HG03066 (cell line): ENCODE measurements at regions not wholly inside any gene's neighbourhood (a gene's known extent, or its start where the extent isn't known, plus 50 kb on each side); places are given as distances from the start of the nearest gene placed in this dataset.

Source experiments
- ATAC-seq: cut with Tn5 transposase; IDR thresholded peaks from one replicate; pipeline ENCODE4 v1.9.1; 2021; ENCODE audit warnings: low read depth; ENCODE audit not compliant: unreplicated experiment

DNA sequence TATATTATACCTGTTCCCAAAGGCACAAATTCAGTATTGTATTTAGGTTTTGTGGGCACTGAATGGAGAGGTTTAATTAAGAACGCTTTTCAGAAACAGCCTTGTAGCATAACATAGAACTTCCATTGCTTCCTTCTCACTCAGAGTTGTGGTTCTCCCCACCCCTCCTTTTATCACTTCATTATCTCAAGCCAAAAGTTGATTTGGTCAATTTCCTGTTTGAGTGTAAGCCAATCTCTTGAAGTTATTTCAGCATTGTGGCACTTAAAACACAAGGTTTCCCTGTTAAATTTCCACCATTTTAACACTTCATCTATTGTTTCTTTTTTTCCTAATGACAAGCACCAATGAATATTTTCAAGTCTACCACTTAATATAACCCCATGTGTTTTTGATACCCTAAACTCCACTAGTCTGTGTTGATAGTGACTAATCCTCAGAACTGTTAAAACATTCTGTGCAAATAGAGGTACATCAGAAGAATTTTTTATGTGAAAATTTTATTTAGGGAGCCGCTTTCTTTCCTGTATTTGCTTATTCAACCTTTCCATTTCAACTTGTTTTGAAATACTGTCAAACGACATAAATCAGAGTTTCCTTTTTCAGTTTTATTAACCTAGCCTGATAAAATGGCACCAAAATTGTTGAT, 340.1 kb downstream of the BCAT1 start:
- no peak for ATAC-seq

DNA sequence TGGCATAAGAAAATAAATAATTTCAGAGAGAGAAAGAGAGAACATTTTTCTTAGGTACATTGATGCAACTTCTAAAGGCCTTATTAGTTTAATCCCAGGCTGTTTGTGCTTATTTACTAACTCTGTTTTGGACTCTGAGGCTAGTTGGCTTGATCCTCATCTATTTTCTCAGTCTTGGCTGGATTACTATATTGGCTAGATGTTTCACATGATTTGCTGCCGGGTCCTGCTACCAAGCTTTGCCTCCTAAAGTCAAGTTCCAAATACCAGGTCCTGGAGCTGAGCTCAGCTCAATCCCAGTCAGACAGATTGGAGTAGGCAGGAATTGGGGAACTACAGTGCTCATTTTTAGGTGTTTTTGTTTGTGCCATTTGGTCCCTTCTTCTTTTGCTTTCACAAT, 340.8 kb downstream of the BCAT1 start:
- ATAC-seq = no peak

DNA sequence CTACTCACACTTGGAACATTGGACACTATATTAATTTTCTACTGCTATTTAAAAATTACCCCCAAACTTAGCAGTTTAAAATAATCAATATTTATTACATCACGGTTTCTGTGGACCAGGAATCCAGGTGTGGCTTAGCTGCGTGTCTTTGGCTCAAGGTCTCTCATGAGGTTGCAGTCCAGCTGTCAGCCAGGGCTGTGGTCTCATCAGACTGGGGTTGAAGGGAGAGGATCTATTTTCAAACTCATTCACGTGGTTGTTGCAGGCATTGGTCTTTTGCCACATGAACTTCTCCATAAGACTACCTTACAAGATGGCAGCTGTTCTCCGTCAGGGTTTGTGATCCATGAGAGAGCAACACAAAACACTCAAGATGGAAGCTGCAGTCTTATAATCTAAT, 343.0 kb downstream of the BCAT1 start:
- no peak for ATAC-seq

DNA sequence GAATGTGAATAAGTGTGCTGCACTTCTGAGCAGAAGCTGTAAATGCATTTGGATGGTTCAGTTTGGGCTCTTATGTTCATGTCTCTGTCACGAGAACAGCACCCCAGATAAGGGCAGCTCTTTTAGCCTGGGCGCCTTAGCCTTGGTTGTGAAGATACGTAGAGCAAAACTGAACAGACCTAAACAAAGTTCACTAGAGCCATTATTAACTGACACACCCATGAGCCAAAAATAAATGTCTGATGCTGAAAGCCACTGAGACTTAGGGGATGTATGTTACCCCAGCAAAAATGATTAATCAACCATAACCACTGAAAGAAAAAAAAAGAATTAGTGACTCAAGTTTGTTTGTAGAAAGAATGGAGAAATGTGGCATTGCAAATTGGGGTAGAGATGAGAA, 343.4 kb downstream of the BCAT1 start:
- ATAC-seq = no peak

DNA sequence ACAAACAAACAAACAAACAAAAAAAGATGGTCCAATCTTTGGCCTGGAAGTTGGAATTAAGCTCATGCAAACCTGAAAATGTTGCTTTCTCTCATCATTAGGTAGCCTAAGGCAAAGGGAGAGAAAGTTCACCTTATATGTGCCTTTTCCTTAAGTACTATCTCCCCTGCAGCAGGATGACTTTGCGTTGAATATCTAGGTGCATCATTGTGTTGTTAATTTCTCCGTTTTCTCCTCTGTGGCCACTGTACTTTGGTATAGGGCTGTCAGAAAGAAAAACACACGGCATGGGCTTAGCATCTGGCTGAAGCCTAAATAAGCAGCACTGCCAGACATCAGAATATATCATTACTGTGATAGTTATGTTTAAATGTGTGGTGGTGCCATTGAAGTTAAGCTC, 345.5 kb downstream of the BCAT1 start:
- ATAC-seq = no peak

DNA sequence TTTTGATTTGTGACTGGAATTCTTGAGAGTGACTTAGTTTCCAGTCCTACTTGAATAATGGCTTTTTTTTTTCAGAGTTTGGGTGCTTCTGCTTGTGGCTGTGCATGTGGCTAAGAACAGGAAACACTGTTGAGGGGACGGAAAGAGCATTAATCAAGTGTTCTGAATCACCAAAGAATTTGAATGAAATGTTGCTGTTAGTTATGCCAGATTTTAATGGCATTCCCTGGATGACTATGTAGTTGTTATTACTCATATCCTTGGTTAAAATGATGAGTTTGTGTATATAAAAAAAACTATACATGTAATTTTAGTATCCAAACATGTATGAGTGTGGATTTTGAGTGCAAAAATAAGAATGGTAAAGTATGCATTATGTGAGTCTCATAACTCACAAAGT, 347.9 kb downstream of the BCAT1 start:
- no peak for ATAC-seq

DNA sequence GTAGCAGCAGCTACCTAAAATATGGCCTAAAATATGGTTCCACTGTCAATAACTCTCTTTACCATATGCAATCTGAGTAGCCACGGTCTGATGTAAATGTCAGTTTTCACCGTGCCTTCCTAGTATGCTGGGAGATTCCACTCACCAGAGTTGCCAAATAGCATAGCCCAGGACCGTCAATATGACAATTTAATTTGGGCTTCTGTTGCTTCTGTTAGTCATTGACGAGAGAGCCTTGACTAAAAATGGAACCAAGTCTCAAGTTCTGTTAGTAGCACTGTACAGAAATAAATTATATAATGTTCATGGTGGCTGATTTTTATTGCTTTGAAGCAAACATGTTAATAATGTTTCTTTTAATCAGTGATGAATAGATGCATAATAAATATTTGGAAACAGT, 348.4 kb downstream of the BCAT1 start:
- no peak for ATAC-seq

DNA sequence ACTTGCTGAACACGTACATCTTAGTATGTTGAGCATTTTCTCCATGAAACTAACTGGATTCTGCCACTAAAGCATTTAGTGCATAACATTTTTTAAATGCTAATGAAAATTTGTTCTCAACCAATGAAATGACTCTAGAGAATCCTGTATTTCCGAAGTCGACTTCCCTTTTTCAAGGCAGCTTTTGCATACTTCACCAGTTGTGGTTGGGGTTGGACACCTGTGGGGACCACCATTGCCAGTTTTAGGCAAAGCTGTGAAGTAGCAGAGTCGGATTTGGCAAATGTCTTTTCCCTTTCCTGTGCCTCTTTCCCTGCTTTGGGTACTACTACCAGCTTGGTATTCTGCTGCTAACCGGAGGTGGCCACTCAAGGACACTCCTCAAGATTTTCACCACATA, 349.2 kb downstream of the BCAT1 start:
- ATAC-seq = no peak

DNA sequence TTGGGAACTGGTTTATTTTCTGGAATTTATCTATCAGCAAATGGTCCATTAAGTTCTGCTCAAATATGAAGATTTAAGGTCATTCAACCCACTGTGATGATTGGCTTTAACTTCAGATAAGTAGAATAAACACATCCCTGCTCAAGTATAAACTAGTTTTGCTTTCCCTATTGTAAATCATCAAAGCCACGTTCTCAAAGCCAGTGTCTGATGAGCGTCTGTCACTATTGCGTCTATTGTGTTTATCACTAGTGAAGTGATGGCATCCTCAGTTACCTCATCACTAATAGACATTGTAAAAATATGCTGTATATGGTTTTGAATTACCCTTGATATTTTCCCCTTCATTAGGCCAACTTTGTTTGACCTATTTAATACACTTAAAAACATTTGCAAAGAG, 351.3 kb downstream of the BCAT1 start:
- ATAC-seq = no peak

DNA sequence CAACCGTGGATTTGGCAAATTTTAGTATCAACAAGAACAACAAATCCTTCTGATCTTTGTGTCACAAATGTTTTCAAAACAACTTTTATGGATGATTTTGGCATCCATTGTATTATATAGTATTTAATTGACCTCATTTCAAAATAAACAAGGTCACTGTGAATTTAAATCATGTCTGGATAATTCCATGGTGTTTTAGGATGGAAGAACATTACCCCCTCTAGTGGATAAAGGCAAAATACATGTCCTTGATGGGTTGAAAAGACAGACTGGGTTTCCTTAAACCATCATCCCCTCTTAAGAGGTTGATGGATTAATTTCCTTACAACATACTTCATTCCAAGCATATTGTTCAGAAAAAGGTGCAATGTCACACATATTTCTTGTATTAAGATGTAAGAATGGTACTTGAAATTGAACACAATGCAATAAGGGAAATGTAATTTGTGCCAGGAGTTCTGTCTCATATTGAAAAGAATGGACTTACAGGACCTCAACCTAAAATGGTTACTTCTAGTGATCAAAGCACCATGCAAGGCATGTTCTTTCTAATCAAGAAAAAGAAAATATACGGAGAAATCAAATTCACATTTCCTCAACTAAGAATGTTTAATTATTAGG, 352.0 kb downstream of the BCAT1 start:
- ATAC-seq = no peak

DNA sequence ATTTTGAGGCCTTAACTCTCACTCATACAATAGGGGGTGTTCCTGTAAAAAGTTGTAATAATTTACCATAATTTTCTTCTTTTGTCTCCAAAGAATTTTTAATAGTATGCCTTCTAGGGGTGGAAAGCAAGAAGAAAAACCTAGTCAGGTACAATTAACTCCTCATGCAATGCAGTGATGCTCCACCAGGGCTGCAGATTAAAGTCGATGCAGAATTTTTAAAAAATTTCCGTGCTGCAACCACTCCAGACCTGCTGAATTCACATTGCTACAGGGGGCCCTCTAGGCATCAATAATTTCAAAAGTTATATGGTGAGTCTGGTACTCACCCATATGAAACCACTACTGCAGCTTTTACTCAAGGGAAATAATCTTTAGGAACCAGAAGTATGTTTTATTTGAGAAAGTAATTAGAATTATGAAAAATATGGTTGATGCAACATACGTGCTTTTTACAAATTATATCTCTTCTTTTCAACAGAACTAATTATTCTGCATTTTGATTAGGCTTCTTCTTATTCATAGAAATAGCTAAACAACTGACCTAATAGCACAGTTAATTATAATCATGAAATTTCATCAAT, 353.2 kb downstream of the BCAT1 start:
- ATAC-seq = no peak

DNA sequence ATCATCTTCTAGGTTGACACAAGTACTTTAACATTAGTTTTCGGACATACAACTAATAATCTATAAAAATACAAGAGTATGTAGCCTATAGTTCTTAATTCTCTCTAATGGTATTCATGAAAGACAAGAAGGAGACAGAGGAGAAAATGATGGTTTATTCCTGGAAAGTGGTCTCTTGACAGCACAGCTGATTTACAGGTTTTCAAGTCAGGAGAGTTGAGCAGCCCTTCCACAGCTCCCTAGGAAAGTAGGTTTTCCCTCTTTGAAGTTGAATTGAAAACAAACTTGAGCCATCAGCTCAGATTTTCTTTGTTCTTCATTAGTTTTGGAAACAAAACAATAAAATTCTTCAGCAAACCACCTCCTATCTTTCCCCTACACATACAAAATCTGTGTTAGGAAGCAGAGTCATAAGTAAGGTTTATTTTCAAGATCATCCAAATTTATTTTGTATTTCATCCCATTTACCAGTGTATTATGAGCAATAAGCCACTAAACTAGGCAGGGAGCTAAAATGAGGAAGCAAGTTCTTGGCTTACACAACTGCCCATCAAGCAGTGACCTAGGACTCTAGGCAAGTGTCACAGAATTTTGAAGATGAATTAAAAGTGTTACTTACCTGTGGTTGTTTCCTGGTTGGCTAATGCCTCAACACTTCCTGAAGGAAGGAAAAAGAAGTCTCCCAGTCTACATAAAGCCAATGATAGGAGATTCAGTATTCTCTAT, 357.0 kb downstream of the BCAT1 start:
- ATAC-seq = no peak

DNA sequence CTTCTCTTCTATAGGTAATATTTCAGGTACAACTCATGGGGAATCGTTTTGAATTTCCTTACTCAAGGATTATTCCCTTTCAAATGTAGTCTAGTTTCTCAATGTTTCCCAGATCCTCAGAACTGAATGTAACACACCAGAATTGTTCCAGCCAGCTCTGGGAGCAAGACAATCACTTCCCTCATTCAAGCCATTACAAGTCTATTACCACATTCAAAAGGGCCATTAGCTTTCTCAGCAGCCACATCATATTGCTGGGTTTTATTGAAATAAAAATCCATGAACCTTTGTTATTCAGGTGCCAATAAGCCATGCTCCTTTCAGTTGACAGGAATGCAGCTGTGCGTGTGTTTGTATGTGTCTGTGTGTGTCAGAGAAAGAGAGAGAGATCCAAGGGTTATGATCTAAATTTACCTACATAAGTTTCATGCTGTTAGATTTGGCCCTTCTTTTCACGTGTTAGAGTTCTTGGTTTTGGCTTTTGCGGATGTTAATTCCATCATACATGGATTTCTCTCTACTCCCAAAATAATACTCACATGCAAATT, 357.7 kb downstream of the BCAT1 start:
- no peak for ATAC-seq

DNA sequence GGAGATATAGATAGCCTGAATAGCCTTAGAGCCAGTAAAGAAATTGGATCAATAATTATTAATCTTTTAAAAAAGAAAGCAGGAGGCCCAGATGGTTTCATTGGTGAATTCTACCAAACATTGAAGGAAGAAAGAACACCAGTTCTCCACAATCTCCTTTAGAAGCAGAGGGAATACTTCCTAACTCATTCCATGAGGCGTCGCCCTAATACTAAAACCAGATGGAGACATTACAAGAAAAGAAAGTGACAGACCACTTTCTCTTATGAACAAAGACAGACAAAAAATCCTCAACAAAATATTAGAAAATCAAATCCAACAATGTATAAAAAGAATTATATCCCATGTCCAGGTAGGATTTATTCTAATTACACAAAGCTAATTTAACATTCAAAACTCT, 362.6 kb downstream of the BCAT1 start:
- no peak for ATAC-seq

DNA sequence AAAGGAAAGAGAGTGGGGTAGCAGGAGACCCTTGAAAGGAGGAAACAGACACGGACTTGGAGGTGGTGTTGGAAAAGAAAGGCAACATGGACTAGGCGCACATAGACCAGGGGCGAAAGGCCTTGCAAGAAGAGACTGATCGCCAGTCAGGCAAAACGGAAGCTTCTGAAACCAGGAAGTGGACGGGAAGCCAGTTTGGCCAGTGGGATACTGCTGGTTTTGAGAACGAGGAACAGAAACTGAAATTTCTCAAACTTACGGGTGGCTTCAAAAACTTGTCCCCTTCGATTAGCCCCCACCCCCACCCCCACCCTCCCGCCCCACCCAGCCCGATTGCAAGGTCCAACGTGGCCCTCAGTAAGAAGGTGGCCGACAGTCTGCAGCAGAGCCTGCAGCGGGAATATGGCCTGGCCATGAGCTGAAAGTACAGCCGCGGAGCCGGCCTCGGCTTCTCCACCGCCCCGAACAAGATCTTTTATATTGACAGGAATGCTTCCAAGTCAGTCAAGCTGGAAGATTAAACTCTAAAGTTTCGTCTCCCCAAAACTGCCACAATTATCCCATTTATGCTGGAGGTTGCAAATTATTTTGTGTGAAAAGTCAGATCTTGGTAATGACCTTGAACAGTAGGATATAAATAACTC, 364.7 kb downstream of the BCAT1 start:
- no peak for ATAC-seq

DNA sequence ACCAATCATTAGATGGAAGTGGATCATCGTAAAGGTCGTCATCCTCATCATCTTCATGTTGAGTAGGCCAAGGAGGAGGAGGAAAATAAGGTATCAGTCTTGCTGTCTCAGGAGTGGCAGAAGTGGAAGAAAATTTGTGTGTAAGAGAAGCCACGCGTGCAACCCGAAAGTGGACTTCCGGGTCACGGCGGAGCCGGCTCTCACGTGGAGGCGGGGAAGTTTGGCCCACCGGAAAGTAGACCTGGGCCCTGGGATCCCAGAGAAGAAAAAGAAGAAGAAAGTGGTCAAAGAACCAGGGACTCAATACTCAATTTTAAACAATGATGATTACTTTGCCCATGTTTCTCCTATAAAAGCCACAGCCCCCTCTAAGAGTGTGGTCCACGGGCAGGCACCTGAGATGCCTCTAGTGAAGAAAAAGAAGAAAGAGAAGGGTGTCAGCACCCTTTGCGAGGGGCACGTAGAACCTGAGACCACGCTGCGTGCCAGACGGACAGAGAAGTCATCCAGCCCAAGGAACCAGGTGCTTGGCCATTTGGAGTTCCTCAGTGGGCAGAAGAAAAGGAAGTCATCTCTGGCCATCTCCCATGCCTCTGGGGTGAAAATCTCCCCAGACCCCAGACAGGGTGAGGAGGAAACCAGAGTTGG, 365.8 kb downstream of the BCAT1 start:
- ATAC-seq = no peak

DNA sequence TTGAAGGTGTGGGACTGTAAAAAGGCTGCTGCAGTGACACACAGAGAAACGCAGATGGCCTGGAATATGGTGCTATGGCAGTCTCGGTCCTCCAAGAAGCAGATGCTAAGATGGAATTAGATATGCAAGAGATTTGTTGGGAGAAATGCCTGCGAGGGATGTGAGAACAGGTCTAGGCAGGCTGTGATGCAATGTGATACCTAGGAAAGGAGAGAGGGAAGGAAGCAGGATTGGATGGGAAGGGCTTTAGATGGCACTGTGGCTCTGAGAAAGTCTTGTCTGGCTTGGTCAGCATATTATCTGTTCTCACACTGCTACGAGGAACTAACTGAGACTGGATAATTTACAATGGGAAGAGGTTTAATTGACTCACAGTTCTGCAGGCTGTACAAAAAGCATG, 374.4 kb downstream of the BCAT1 start:
- ATAC-seq = no peak

DNA sequence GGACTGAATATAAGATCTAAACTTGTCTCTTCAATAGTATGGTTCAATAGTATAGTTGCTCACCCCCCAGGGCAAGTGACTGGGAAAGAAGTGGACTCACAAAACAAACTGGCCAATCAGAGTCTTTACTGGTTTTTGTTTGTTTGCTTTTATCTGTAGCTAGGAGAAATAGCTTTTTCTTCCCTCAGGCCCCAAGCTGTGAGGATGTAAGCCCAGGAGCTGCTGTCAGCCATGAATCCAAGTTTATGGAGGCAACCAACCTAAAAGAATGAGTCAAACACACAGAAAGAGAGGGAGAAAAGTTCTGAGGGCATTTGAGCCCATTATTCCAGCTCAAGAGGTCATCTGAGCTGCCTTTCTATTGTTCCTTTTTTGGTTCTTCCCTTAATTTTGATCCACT, 375.3 kb downstream of the BCAT1 start:
- ATAC-seq = no peak

DNA sequence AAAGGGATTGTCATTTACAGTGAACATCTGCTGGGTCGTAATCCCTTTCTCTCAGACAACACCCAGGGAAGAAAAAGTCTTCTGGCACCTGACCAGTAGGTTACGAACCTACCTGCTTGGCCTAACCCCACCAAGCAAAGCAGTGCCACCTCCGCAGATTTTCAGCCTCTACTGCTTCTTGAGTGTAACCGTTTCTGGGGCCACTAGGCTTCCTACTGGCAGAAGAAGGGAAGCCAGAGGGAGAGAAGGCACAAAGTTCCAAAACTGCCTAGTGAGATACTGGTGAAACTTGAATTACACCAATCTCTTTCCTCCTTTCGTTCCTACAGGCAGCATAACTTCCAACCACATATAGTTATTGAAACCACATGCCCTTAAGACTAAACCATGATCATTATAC, 383.6 kb downstream of the BCAT1 start:
- ATAC-seq = no peak

DNA sequence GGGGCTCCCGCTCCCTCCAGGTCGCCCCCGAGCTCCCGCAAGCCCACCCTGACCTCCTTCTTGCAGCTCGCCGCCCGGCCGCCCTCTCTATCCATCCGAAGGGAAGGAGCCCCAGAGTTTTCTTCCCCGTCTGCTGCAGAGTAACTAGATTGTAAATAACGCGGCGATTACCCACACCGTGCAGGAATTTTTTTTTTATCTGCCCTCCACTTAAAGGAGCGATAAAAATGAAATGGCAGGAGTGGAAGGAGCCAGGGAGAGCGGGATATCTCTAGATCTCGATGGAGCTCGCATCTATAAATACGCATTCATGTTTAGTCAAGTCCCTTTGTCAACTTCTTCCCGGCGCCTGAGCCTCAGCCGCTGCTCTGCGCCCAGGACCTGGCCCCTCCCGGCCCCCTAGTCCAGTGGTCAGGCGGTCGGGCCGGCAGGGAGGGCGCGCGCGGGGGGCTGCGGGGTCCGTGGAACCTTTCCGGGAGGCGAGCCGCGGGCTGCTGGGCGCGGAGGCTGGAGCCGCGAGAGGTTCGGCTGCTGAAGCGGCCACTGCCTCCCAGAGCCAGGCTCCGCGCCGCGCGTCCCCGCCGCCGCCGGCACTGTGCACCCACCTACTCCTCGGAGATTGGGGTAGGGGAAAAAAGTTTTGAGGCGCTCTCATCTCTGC, 386.0 kb downstream of the BCAT1 start:
- no peak for ATAC-seq
